CMK (cell line): ENCODE measurements at regions not wholly inside any gene's neighbourhood (a gene's known extent, or its start where the extent isn't known, plus 50 kb on each side); places are given as distances from the start of the nearest gene placed in this dataset.

ENCODE experiments used
- DNase-seq: peaks from one replicate; pipeline ENCODE4 v3.0.0-alpha.2; 2010; ENCODE audit warnings: low read depth

GRCh38 chr9:107118863-107119624 is 164.0 kb upstream of the RAD23B start:
- no peak for DNase-seq

- no peak for DNase-seq
These were observed 163.3 kb upstream of the RAD23B start for GRCh38 chr9:107119735-107120134.

GRCh38 chr9:107123389-107123788 is 159.7 kb upstream of the RAD23B start:
- no peak for DNase-seq

GRCh38 chr9:107127608-107128007 is 155.5 kb upstream of the RAD23B start:
- no peak for DNase-seq

GRCh38 chr9:107131108-107131799 is 151.8 kb upstream of the RAD23B start:
- DNase-seq = no peak

- DNase-seq = no peak
These were observed 146.8 kb upstream of the RAD23B start for GRCh38 chr9:107136296-107136695.

- no peak for DNase-seq
These were observed 145.4 kb upstream of the RAD23B start for GRCh38 chr9:107137495-107138202.

GRCh38 chr9:107138261-107138992 is 144.7 kb upstream of the RAD23B start:
- DNase-seq = no peak

GRCh38 chr9:107141967-107142366 is 141.1 kb upstream of the RAD23B start:
- DNase-seq = no peak

- DNase-seq = no peak
These were observed 140.6 kb upstream of the RAD23B start for GRCh38 chr9:107142430-107142829.

- DNase-seq = no peak
These were observed 140.0 kb upstream of the RAD23B start for GRCh38 chr9:107142896-107143603.

GRCh38 chr9:107144475-107144874 is 138.6 kb upstream of the RAD23B start:
- DNase-seq = no peak

GRCh38 chr9:107147134-107147533 is 135.9 kb upstream of the RAD23B start:
- DNase-seq = no peak

- no peak for DNase-seq
These were observed 134.9 kb upstream of the RAD23B start for GRCh38 chr9:107148216-107148615.

GRCh38 chr9:107149756-107150155 is 133.3 kb upstream of the RAD23B start:
- DNase-seq = no peak

GRCh38 chr9:107153336-107153735 is 129.7 kb upstream of the RAD23B start:
- no peak for DNase-seq

- no peak for DNase-seq
These were observed 128.8 kb upstream of the RAD23B start for GRCh38 chr9:107154291-107154690.

GRCh38 chr9:107154766-107155165 is 128.3 kb upstream of the RAD23B start:
- DNase-seq = no peak

- DNase-seq = no peak
These were observed 127.7 kb upstream of the RAD23B start for GRCh38 chr9:107155244-107155817.

- no peak for DNase-seq
These were observed 124.8 kb upstream of the RAD23B start for GRCh38 chr9:107158321-107158720.

GRCh38 chr9:107161338-107161737 is 121.7 kb upstream of the RAD23B start:
- DNase-seq = peak; percentile 37
